HUES48 (cell line): ENCODE measurements at regions not wholly inside any gene's neighbourhood (a gene's known extent, or its start where the extent isn't known, plus 50 kb on each side); places are given as distances from the start of the nearest gene placed in this dataset.

Source experiments
- H3K27ac ChIP-seq: one replicate; pipeline ENCODE4 v1.7.0; 2013; ENCODE audit warnings: low read depth, low read length, inconsistent platforms
- H3K27me3 ChIP-seq: 2 replicates; pipeline ENCODE4 v1.6.1; 2013; ENCODE audit warnings: mild to moderate bottlenecking, low read length; ENCODE audit not compliant: control insufficient read depth, insufficient read depth
- H3K36me3 ChIP-seq: 2 replicates; pipeline ENCODE4 v1.6.1; 2013; ENCODE audit warnings: low read length; ENCODE audit not compliant: control insufficient read depth, insufficient read depth
- H3K4me1 ChIP-seq: 2 replicates; pipeline ENCODE4 v1.6.1; 2013; ENCODE audit warnings: mild to moderate bottlenecking, low read length; ENCODE audit not compliant: control insufficient read depth, insufficient read depth
- H3K4me3 ChIP-seq: 2 replicates; pipeline ENCODE4 v1.5.1; 2013; ENCODE audit warnings: mild to moderate bottlenecking, low read depth, low read length
- H3K9ac ChIP-seq: 2 replicates; pipeline ENCODE4 v1.6.1; 2013; ENCODE audit warnings: mild to moderate bottlenecking, low read depth, low read length, moderate library complexity
- H3K9me3 ChIP-seq: 2 replicates; pipeline ENCODE4 v1.6.1; 2013; ENCODE audit warnings: low read length; ENCODE audit not compliant: control insufficient read depth, insufficient read depth

- H3K27ac ChIP-seq: no peak overlapping the region
- no peak overlapping the region for H3K9ac ChIP-seq
- peaks cover 4% of the 10 kb centered on the region; the same call in 1 of the 2 replicates for H3K27me3 ChIP-seq
- H3K36me3 ChIP-seq: no peaks in the 10 kb centered on the region
- H3K4me1 ChIP-seq: peaks cover 18% of the 10 kb centered on the region
- H3K4me3 ChIP-seq: no peak overlapping the region
- H3K9me3 ChIP-seq: no peaks in the 10 kb centered on the region
Observed at GRCh38 chr18:21996351-21996826, 173.0 kb upstream of the GATA6 start.

- H3K9ac ChIP-seq: no peak overlapping the region
- H3K27ac ChIP-seq: peak overlapping the region; percentile 28
- no peak overlapping the region for H3K4me3 ChIP-seq
- H3K9me3 ChIP-seq: no peaks in the 10 kb centered on the region
- peaks cover 7% of the 10 kb centered on the region for H3K4me1 ChIP-seq
- H3K36me3 ChIP-seq: no peaks in the 10 kb centered on the region
- peaks cover 4% of the 10 kb centered on the region; the same call in 1 of the 2 replicates for H3K27me3 ChIP-seq
Observed at GRCh38 chr18:21997207-21998143, 171.9 kb upstream of the GATA6 start.

GRCh38 chr18:21998486-21998885 is 170.9 kb upstream of the GATA6 start:
- Histone ChIP-seq H3K9ac (no peak overlapping the region), H3K27ac (no peak overlapping the region), H3K4me1 (peaks cover 7% of the 10 kb centered on the region), H3K27me3 (peaks cover under 1% of the 10 kb centered on the region; the same call in 1 of the 2 replicates), H3K9me3 (no peaks in the 10 kb centered on the region), H3K36me3 (no peaks in the 10 kb centered on the region), H3K4me3 (no peak overlapping the region)

GRCh38 chr18:22001912-22002487 is 167.4 kb upstream of the GATA6 start:
- Histone ChIP-seq H3K4me3 (no peak overlapping the region), H3K27ac (no peak overlapping the region), H3K27me3 (no peaks in the 10 kb centered on the region), H3K9me3 (no peaks in the 10 kb centered on the region), H3K36me3 (no peaks in the 10 kb centered on the region), H3K9ac (no peak overlapping the region), H3K4me1 (no peaks in the 10 kb centered on the region; the same call in 1 of the 2 replicates)

- no peaks in the 10 kb centered on the region for H3K9me3 ChIP-seq
- no peaks in the 10 kb centered on the region for H3K4me1 ChIP-seq
- no peak overlapping the region for H3K4me3 ChIP-seq
- no peaks in the 10 kb centered on the region for H3K27me3 ChIP-seq
- H3K9ac ChIP-seq: no peak overlapping the region
- H3K36me3 ChIP-seq: no peaks in the 10 kb centered on the region
- no peak overlapping the region for H3K27ac ChIP-seq
Observed at GRCh38 chr18:22005191-22005841, 164.1 kb upstream of the GATA6 start.

GRCh38 chr18:22006458-22006857 is 162.9 kb upstream of the GATA6 start:
- Histone ChIP-seq H3K9me3 (no peaks in the 10 kb centered on the region), H3K27ac (no peak overlapping the region), H3K9ac (no peak overlapping the region), H3K4me1 (no peaks in the 10 kb centered on the region), H3K4me3 (no peak overlapping the region), H3K27me3 (no peaks in the 10 kb centered on the region), H3K36me3 (no peaks in the 10 kb centered on the region)

GRCh38 chr18:22009242-22009641 is 160.1 kb upstream of the GATA6 start:
- Histone ChIP-seq H3K4me1 (no peaks in the 10 kb centered on the region), H3K36me3 (no peaks in the 10 kb centered on the region), H3K4me3 (no peak overlapping the region), H3K27me3 (no peaks in the 10 kb centered on the region), H3K27ac (no peak overlapping the region), H3K9me3 (no peaks in the 10 kb centered on the region), H3K9ac (no peak overlapping the region)

GRCh38 chr18:22013993-22014392 is 155.4 kb upstream of the GATA6 start:
- Histone ChIP-seq H3K9ac (no peak overlapping the region), H3K27me3 (no peaks in the 10 kb centered on the region), H3K9me3 (no peaks in the 10 kb centered on the region), H3K27ac (no peak overlapping the region), H3K36me3 (no peaks in the 10 kb centered on the region), H3K4me1 (no peaks in the 10 kb centered on the region), H3K4me3 (no peak overlapping the region)

GRCh38 chr18:22015156-22015555 is 154.2 kb upstream of the GATA6 start:
- Histone ChIP-seq H3K36me3 (no peaks in the 10 kb centered on the region), H3K9ac (no peak overlapping the region), H3K27me3 (no peaks in the 10 kb centered on the region), H3K4me1 (no peaks in the 10 kb centered on the region), H3K9me3 (no peaks in the 10 kb centered on the region), H3K4me3 (no peak overlapping the region), H3K27ac (no peak overlapping the region)

GRCh38 chr18:22018366-22018765 is 151.0 kb upstream of the GATA6 start:
- H3K9ac ChIP-seq: no peak overlapping the region
- no peak overlapping the region for H3K27ac ChIP-seq
- H3K4me1 ChIP-seq: no peaks in the 10 kb centered on the region
- no peaks in the 10 kb centered on the region for H3K36me3 ChIP-seq
- no peak overlapping the region for H3K4me3 ChIP-seq
- no peaks in the 10 kb centered on the region for H3K9me3 ChIP-seq
- H3K27me3 ChIP-seq: no peaks in the 10 kb centered on the region

GRCh38 chr18:22019193-22019592 is 150.2 kb upstream of the GATA6 start:
- H3K27ac ChIP-seq: no peak overlapping the region
- no peaks in the 10 kb centered on the region for H3K27me3 ChIP-seq
- H3K36me3 ChIP-seq: no peaks in the 10 kb centered on the region
- H3K4me3 ChIP-seq: no peak overlapping the region
- H3K9ac ChIP-seq: no peak overlapping the region
- H3K4me1 ChIP-seq: no peaks in the 10 kb centered on the region
- no peaks in the 10 kb centered on the region for H3K9me3 ChIP-seq
